ENCODE measurements at regions not wholly inside any gene's neighbourhood (a gene's known extent, or its start where the extent isn't known, plus 50 kb on each side); places are given as distances from the start of the nearest gene placed in this dataset.
"Not testable (repeated sequence)": the region's sequence is repeated elsewhere in the genome, so short reads cannot be mapped to it uniquely, and the experiment has no call there.

DNA sequence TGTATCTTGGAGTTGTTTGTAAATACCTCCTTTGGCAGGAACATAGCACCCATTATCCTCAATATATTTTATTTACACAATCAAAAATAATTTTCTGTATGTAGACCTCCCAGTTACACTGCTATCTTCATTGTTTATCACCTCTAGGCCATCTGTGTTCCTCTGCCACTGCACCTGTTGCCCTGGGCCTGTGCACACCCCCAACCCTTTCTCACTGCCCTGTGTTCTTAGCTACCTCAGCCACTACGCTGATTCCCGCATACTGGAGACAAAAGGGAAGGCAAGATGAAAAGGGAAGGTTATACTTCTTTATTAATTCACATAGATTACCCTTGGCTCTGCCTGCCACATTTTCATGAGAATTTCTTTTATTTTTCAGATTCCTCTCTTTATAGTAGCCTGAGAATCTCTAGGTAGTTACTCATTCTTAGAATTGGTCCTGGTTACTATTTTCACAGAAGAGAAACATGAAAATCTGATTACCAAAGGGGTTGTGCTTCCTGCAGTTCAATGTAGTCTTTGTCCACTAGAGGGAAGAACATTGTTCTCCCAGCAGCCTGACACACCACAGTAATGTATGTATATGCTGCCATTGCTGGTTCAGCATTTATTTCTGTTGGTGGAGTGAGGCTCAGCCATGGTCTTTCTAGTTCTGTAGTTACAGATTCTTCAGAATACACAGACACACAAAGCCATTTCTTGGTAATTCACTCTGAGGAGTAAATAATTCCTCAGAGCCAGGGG is 1947.5 kb downstream of the KHDRBS2 start:
- TF ChIP-seq POLR2A (IDR thresholded peaks at IDR 0.05); EP300 (IDR thresholded peaks at IDR 0.05; ENCODE audit: low read depth); POLR2AphosphoS5 (IDR thresholded peaks at IDR 0.05): not testable (repeated sequence)
